ENCODE measurements at regions not wholly inside any gene's neighbourhood (a gene's known extent, or its start where the extent isn't known, plus 50 kb on each side); places are given as distances from the start of the nearest gene placed in this dataset.

- no peak for DNase-seq (ENCODE audit: low read depth)
Observed at GRCh38 chr6:169847901-169848311, 96.5 kb downstream of the ERMARD start.

DNA sequence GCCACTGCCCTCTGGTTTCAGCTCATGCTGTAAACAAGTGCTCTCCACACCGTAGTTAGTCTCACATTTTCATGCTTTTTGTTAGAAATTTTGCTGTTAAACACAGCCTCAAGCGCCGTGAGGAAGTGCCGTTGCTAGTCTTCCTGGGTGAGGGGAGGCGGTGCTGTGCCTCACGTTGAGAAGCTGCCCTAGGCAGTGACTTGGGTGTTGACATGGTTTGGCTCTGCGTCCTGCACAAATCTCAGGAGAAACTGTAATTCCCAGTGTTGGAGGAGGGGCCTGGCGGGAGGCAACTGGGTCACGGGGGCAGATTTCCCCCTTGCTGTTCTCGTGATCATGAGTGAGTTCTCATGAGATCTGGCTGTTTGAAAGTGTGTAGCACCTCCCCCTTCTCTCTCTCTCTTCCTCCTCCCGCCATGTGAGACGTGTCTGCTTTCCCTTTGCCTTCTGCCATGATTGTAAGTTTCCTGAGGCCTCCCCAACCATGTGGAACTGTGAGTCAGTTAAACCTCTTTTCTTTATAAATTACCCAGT lies 95.8 kb downstream of the ERMARD start:
- no peak for DNase-seq (ENCODE audit: low read depth)

- no peak for DNase-seq (ENCODE audit: low read depth)
Observed at GRCh38 chr6:169846286-169847056, 95.0 kb downstream of the ERMARD start.

GRCh38 chr6:169845426-169846285 lies 94.2 kb downstream of the ERMARD start:
- DNase-seq (ENCODE audit: low read depth), result no peak

DNA sequence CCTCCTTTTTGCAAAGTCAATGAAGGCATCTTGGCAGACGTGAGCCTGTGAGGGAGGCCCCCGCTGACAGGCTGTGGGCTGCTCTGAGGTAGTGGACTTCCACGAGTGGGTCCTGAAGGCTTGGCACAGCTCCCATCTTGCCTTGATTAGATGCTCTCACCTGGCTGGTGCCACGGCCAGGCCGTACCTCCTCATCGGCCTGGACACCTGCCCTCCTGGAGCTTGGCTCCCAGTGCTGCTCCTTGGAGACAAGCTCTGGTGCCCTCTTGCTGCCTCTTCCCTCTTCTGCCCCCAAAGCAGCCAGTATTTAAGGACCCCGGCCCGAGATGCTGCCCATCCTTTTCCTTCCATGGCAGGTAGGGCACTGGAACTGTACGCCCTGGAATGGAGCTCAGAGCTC lies 93.5 kb downstream of the ERMARD start:
- DNase-seq (ENCODE audit: low read depth), result no peak

GRCh38 chr6:169843991-169844390 lies 92.6 kb downstream of the ERMARD start:
- no peak for DNase-seq (ENCODE audit: low read depth)

GRCh38 chr6:169843110-169843509 lies 91.7 kb downstream of the ERMARD start:
- no peak for DNase-seq (ENCODE audit: low read depth)

DNA sequence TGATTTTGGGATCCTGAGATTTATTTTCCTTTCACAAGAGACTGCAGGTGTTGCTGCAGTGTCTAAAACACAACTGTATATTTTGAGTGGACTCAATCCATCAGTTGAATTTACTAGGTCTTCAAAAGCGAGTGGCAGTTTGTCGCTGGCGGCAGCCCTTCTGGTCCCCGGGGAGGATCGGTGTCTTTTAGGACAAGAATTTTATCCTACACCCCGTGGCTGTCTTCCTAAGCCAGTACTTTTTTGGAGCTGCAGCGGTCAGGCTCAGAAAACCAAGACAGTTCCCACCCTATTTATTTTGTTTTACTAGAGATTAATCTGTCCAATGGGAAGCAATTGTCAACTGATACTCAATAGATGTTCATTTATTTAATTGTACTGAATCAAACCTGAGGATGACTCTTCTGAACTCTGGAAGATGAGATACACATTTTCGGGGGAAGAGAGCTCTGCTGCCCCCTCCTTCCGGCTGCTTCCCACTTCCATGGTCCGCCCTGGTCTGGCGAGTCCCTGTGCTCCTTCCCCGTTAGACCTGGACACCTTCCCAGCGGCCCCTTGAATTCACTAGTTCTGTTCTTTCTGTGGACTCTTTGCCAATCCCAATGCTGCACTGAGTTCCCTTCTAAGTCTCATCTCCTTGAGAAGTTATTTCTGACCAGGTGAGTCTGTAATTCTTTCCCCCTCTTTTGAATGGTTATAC lies 90.6 kb downstream of the ERMARD start:
- no peak for DNase-seq (ENCODE audit: low read depth)

DNA sequence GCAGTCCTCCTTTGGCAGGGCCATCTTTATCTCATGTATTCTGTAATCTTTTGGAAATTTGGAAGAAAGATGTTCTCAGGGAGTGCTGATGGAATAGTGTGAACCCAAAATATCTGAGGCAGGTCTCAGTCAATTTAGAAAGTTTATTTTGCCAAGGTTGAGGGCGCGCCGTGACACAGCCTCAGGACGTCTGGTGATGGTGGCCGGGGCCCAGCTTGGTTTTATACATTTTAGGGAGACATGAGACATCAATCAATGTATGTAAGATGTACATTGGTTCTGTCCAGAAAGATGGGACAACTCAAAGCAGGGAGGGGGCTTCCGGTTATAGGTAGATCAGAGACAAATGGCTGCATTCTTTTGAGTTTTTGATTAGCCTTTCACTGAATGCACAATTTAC lies 89.8 kb downstream of the ERMARD start:
- no peak for DNase-seq (ENCODE audit: low read depth)

GRCh38 chr6:169839898-169840631 lies 88.6 kb downstream of the ERMARD start:
- DNase-seq (ENCODE audit: low read depth), result no peak

GRCh38 chr6:169839493-169839892 lies 88.1 kb downstream of the ERMARD start:
- DNase-seq (ENCODE audit: low read depth), result no peak

DNA sequence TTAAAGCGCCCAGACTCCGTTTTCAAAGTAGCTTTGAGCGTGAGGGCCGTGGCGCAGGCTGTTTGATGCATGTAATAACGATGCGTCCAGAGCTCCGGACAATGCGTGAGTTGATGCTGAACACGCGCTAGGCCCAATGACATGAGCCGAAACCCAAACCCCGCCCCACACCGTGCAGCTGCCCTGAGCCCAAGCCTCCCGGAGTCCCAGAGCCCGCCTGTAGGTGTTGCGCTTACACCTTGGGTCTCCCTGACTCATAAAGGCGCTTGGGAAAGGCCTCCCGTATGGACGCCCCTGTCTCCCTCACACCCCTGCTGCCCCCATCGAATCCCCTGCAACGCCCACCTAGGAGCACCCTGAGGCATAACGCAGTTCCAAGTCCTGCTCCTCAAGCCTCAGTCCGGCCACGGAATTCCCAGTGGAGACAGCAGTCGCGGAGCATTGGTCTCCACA lies 87.6 kb downstream of the ERMARD start:
- DNase-seq (ENCODE audit: low read depth), result no peak

DNA sequence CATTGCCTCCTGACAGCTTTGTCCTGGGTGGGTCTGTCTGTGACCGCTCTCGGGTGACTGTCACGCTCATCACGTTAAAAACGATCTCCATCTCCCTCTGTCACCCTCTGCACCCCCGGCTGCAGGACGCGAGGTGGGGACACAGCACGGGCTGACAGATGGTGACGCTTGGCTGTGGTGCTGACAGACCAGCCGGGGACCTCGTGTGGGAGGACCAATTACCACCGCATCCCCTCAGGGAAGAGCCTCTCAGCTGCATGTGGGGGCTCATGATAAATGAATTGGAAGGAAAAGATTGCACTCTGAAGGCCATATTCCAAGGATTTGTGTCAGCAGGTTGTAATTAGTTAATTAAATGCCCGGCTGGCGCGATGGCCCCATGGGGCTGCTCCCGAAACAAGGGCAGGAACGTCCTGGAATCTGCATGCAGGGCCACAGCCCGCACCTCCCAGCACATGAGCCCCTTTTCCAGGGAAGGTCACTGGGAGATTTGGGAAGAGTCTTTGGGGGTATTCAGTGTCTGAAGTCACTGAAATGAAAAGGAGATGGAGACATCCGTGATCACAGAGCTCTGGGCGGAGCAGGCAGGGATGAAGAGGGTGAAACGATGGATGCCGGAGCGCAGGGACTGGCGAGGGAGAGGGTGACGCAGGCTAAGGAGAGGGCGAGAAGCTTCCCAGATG lies 87.1 kb downstream of the ERMARD start:
- DNase-seq (ENCODE audit: low read depth), result no peak

GRCh38 chr6:169837529-169838250 lies 86.3 kb downstream of the ERMARD start:
- DNase-seq (ENCODE audit: low read depth), result no peak

DNA sequence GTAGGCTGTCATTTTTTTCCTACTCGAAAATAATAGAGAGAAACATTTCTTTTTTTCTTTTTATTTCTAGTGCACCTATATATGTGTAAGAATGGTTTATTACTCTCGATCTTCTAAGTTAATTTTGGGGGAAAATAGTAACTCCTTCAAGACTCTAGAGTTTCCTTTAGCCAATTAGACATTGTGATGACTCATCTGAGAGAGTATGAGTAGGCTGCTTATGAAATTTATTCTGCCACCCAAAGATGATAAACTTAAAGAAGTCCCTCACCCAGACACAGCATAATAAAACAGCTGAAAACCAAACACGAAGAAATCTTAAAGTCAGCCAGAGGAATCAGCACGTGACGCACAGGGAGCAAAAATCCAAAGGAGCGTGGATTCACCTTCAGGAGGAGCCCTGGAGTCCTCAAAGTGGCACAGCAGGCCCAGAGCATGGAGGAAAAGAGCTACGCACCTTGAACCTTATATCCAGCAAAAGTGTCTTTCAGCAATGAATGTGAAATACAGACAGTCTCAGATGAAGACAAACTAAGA lies 81.9 kb downstream of the ERMARD start:
- no peak for DNase-seq (ENCODE audit: low read depth)

- DNase-seq (ENCODE audit: low read depth), result no peak
Observed at GRCh38 chr6:169832247-169832948, 81.0 kb downstream of the ERMARD start.

GRCh38 chr6:169831450-169832246 lies 80.2 kb downstream of the ERMARD start:
- peak; percentile 37 for DNase-seq (ENCODE audit: low read depth)

Measured in stimulated activated CD8-positive, alpha-beta memory T cell treated with anti-CD3 and anti-CD28 coated beads, Interleukin-12 subunit alpha, Interleukin-12 subunit beta, amount 100 ng/mL, for 4 hours (primary cell).